Activated CD4-positive, alpha-beta T cell treated with anti-CD3 and anti-CD28 coated beads, Interleukin-2, amount 10 ng/mL, durations not matched to agents 24 days and 14 days (primary cell): ENCODE measurements at regions not wholly inside any gene's neighbourhood (a gene's known extent, or its start where the extent isn't known, plus 50 kb on each side); places are given as distances from the start of the nearest gene placed in this dataset.

Experiments
- DNase-seq: peaks from one replicate; pipeline ENCODE4 v3.0.0; 2022
- H3K27ac Mint-ChIP-seq: one replicate; pipeline ENCODE4 v1.8.0; 2022; ENCODE audit warnings: mild to moderate bottlenecking, mixed read lengths
- H3K27me3 Mint-ChIP-seq: one replicate; pipeline ENCODE4 v1.8.0; 2022; ENCODE audit warnings: mixed read lengths
- H3K36me3 Mint-ChIP-seq: one replicate; pipeline ENCODE4 v1.8.0; 2022; ENCODE audit warnings: low read depth, mild to moderate bottlenecking, mixed read lengths
- H3K4me1 Mint-ChIP-seq: one replicate; pipeline ENCODE4 v1.8.0; 2021; ENCODE audit warnings: mixed read lengths
- H3K4me3 Mint-ChIP-seq: one replicate; pipeline ENCODE4 v1.8.0; 2022; ENCODE audit warnings: mild to moderate bottlenecking, moderate library complexity, mixed read lengths
- H3K9me3 Mint-ChIP-seq: one replicate; pipeline ENCODE4 v1.8.0; 2021; ENCODE audit warnings: mixed read lengths
- intact Hi-C: fragments of 100-400 bp; cut with micrococcal nuclease; formaldehyde crosslinking; loops from one replicate; pipeline ENCODE4 v1.15.1; 2023

DNA sequence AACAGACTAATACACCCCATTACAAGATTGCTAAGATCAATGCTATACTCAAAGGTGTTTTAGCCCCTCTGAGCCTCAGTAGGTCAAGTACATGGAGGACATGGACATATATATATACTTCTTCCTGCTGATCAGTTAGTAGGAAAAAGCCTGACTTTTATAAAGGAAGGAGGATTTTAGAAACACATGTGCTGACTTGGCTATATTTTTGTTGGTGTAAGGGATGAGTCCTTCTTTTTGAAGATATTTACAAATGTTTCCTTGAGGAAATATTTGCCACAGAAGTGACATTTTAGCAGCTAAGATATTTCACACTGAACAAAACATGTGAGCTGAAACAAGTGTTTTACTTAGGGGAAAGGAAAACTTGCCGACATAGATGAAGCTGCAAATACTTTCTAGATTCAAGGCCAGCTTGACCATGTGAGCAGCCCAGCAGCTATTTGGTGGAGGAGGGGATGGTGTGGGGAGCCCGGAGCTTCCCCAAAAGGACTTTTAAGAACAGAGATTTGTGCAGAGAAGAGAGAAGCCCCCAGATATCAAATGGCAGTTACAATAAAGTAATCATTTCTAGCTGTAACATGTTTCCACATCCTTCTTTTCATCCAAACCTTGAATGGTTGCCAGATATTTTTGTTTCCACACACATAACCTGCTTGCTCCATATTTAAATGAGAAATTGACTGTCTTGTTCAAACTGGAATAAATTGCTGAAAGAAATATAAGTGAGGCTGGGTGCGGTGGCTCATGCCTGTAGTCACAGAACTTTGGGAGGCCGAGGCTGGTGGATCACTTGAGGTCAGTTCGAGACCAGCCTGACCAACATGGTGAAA, 111.7 kb upstream of the NR2F2 start:
- DNase-seq = no peak
- intact Hi-C loops = no loop called here

DNA sequence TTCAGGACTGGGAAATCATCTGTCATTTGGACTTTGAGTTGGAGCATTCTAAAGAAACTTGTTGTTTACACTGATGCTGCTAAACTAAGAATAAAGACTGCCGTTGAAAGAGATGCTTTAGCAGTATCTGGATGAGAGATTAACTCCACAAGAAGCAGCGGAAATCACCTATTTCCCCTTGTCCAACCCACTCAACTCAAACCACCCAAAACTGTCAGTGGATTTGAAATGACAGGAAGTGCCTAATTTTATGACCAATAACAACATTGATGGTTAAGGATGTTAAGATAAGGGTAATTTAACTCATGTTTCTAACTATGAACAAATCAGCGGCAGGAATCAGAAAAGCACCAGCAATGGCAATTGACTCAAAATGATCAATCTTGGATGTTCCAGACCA, 110.8 kb upstream of the NR2F2 start:
- DNase-seq = no peak
- intact Hi-C loops = no loop called here
- no peak overlapping the region for H3K4me3 Mint-ChIP-seq
- H3K27ac Mint-ChIP-seq = no peak overlapping the region
- H3K9me3 Mint-ChIP-seq = peaks cover 4% of the 10 kb centered on the region
- H3K27me3 Mint-ChIP-seq = no peaks in the 10 kb centered on the region
- no peaks in the 10 kb centered on the region for H3K4me1 Mint-ChIP-seq
- no peaks in the 10 kb centered on the region for H3K36me3 Mint-ChIP-seq

More for the DNA sequence above, 111.7 kb upstream of the NR2F2 start:
- no peak overlapping the region for H3K27ac Mint-ChIP-seq
- H3K9me3 Mint-ChIP-seq = peaks cover 4% of the 10 kb centered on the region
- H3K4me3 Mint-ChIP-seq = no peak overlapping the region
- H3K4me1 Mint-ChIP-seq = no peaks in the 10 kb centered on the region
- H3K27me3 Mint-ChIP-seq = no peaks in the 10 kb centered on the region
- H3K36me3 Mint-ChIP-seq = no peaks in the 10 kb centered on the region

DNA sequence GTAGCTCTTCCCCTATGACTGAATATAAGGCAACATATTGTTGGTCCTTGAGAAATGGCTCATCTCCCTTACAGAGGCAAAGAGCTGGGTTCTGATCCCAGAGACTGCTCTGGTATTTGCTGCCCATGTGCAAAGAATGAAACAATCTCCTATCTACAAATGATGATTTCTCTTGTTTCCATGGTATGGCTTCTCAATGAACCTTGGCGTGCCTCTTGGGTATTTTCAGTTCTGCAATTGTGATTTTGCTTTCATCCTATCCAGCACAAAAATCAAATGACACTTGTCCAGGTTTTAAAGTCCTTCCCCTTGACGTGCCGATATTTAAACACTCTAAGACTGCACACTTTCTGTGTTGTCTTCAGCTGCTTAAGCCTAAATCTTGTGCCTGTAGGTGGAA, 109.8 kb upstream of the NR2F2 start:
- no peak overlapping the region for H3K27ac Mint-ChIP-seq
- intact Hi-C loops = no loop called here
- DNase-seq = no peak
- peaks cover 4% of the 10 kb centered on the region for H3K9me3 Mint-ChIP-seq
- no peak overlapping the region for H3K4me3 Mint-ChIP-seq
- H3K36me3 Mint-ChIP-seq = no peaks in the 10 kb centered on the region
- no peaks in the 10 kb centered on the region for H3K4me1 Mint-ChIP-seq
- H3K27me3 Mint-ChIP-seq = no peaks in the 10 kb centered on the region

DNA sequence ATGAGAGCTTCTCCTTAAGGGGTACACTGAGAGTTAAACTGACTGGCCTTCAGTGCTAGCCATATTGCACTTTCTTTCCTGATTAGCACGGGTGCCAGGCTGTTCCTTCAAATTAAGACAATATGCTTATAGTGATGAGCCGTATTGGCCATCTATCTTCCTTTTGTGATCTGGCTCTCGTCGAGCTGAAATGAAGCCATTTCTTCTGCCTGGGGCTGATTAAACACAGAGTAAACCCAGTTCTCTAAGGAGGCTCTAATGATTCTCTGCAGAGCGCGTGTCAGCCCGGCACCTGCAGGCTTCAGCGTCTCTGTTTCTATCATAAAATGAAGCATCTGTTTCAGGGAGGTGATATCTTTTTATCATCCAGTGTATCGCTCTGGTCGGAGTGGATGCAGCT, 107.5 kb upstream of the NR2F2 start:
- H3K9me3 Mint-ChIP-seq = no peaks in the 10 kb centered on the region
- no peaks in the 10 kb centered on the region for H3K27me3 Mint-ChIP-seq
- DNase-seq = no peak
- intact Hi-C loops = no loop called here
- no peak overlapping the region for H3K4me3 Mint-ChIP-seq
- H3K27ac Mint-ChIP-seq = no peak overlapping the region
- no peaks in the 10 kb centered on the region for H3K4me1 Mint-ChIP-seq
- H3K36me3 Mint-ChIP-seq = no peaks in the 10 kb centered on the region

DNA sequence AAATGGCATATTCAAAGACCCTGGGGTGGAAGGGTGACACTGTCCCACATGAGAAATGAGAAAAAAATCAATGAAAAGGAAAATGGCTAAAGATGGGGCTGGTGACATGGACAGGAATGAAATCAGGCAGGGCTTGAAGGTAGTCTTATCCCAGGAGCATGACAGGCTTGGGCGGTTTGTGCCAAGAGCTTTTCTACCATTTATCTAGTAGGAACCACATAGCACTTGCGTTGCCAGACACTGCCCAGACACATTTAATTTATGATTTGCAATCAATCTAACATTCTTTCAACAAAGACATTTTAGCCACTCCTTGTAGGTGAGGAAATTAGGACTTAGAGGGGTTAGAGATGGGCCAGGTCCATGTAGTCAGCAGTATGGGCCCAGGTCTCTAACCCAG, 106.6 kb upstream of the NR2F2 start:
- H3K27ac Mint-ChIP-seq = no peak overlapping the region
- no peaks in the 10 kb centered on the region for H3K4me1 Mint-ChIP-seq
- DNase-seq = no peak
- no peaks in the 10 kb centered on the region for H3K27me3 Mint-ChIP-seq
- intact Hi-C loops = no loop called here
- H3K36me3 Mint-ChIP-seq = no peaks in the 10 kb centered on the region
- H3K4me3 Mint-ChIP-seq = no peak overlapping the region
- no peaks in the 10 kb centered on the region for H3K9me3 Mint-ChIP-seq

DNA sequence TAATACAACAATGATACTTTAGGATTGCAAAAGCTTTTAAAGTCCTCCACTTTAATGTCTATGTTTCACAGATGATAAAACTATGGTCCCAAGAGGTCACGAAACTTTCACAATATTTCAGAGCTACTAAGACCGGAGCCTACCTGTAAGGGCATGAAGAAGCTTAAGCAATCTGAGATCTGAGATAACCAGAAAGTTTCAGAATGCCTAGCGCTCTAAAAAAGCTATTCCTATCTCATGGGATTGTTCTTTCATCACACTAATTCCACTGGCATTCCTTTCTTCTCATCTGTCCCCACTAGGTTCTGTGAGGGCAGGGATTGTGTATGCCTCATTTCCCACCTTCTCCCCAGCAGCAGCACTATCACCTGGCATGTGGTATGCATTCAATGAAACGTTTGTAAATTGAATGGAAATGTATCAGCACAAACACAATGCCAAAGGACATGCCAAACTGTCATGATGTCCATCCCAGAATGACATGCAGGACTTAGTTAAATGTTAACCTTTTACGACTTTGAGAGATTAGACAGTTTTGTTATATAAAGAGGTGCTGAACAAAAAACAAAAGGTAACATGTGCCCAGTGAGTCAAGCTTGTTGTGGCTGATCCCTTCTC, 104.7 kb upstream of the NR2F2 start:
- Mint-ChIP-seq H3K36me3 (no peaks in the 10 kb centered on the region), H3K4me3 (no peak overlapping the region), H3K9me3 (no peaks in the 10 kb centered on the region), H3K27ac (no peak overlapping the region), H3K4me1 (no peaks in the 10 kb centered on the region), H3K27me3 (no peaks in the 10 kb centered on the region)
- DNase-seq = no peak
- intact Hi-C loops = no loop called here

DNA sequence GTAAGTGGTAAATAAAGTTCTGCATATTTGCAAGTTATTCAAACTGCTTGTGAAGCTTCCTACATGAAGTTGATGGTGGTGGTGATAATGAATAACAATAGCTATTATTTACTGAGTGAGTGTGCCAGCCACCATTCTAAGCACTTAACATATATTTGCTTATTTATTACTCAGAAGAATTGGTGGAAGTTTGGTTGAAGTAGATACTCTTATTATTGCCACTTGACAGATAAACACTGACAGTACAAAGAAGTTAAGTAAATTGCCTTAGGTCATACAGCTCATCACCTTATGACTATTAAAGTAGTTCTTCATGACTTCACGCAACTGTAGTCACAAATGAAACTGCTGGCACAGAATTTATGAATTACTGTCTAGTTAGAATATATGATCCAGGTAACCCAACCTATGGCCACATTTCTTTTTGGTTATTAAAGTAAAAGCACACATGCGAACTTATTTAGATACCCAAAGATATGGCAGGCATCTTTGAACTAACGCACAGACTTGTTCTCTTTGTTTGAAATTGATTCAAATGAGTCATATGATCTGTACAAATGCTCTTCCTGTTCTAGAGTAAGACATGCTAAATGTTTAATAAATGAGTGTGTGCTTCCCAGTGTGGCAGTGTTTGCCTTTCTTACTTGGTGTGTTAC, 99.8 kb upstream of the NR2F2 start:
- H3K4me1 Mint-ChIP-seq = no peaks in the 10 kb centered on the region
- H3K9me3 Mint-ChIP-seq = no peaks in the 10 kb centered on the region
- intact Hi-C loops = no loop called here
- no peak overlapping the region for H3K27ac Mint-ChIP-seq
- no peaks in the 10 kb centered on the region for H3K27me3 Mint-ChIP-seq
- no peaks in the 10 kb centered on the region for H3K36me3 Mint-ChIP-seq
- H3K4me3 Mint-ChIP-seq = no peak overlapping the region
- no peak for DNase-seq

DNA sequence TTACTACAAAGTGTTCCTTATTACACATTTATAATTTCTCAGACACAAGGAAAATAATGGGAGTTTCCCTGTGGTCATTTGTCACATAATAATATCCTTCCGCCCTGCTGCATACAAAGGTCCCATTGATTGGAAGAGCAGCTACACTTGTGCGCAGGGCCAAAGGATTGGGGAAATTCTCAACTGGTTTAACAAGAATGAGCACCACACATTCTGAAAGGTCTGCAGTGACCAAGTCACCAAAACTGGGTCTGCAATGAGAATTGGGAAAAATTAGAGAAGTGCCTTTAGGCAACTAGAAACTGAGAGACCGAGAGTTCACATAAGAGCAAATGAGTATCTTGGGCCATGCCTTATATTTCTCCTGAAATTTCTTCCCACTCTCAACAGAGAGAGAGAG, 98.2 kb upstream of the NR2F2 start:
- intact Hi-C loops = no loop called here
- Mint-ChIP-seq H3K27ac (no peak overlapping the region), H3K27me3 (no peaks in the 10 kb centered on the region)

DNA sequence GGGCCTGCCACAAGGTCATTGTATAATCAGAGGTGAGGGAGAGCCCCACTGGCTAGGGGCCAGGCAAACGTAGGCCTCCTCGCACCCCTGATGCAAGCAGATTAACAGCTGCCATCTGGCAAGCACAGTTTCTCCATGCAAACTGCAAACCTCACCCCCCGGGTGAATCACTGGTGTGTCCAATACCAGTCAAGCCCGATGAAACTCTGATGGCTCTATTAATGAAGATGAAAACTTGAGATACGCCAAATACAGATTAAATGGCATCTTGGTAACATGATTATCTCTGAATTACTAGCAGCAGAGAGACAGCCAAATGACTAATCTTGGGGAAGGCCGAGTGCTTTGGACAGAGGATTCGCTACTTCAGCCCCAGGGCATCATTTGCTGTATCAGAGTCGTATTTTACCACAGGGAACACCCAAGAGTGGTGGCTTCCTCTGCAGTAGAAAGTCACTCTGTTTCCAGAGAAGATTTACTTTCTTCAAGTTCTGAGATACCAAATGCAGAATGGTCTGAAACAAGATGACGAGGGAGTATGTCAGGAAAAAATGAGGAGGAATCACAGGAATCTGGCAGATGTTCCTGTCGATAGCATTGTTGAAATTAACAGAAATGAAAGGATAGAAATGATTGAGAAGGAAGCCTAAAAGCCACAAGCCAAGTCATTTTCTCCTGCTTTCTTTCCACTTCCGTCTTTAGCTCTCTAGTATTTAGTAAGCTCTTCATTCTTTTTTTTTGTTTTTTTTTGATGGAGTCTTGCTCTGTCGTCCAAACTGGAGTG, 96.2 kb upstream of the NR2F2 start:
- no peaks in the 10 kb centered on the region for H3K4me1 Mint-ChIP-seq
- H3K9me3 Mint-ChIP-seq = no peaks in the 10 kb centered on the region
- H3K27ac Mint-ChIP-seq = no peak overlapping the region
- H3K4me3 Mint-ChIP-seq = no peak overlapping the region
- intact Hi-C loops = no loop called here
- no peak for DNase-seq
- no peaks in the 10 kb centered on the region for H3K36me3 Mint-ChIP-seq
- H3K27me3 Mint-ChIP-seq = no peaks in the 10 kb centered on the region

More for the DNA sequence above, 98.2 kb upstream of the NR2F2 start:
- Mint-ChIP-seq H3K4me3 (no peak overlapping the region), H3K9me3 (no peaks in the 10 kb centered on the region), H3K4me1 (no peaks in the 10 kb centered on the region), H3K36me3 (no peaks in the 10 kb centered on the region)
- no peak for DNase-seq

DNA sequence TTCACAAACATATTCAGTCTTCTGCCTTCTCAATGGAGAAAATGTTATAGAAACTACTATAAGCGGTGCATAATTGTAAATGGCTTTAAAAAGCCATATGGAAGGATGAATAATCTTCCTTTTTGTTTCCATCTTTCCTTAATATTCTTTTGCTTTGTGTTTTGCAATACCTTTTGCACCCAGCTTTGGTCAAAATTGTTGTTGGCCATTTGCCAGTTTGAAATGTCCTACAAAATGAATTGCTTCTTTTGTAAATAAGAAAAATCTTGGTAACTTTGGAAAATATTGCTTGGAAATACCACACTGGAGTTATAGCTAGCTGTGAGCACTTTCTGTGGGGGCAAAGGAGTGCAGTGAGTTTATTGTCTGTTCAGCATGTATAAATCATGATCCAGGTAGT, 93.5 kb upstream of the NR2F2 start:
- no peaks in the 10 kb centered on the region for H3K9me3 Mint-ChIP-seq
- no peaks in the 10 kb centered on the region for H3K36me3 Mint-ChIP-seq
- H3K27me3 Mint-ChIP-seq = no peaks in the 10 kb centered on the region
- no peak for DNase-seq
- H3K4me3 Mint-ChIP-seq = no peak overlapping the region
- H3K27ac Mint-ChIP-seq = no peak overlapping the region
- no peaks in the 10 kb centered on the region for H3K4me1 Mint-ChIP-seq
- intact Hi-C loops = no loop called here

DNA sequence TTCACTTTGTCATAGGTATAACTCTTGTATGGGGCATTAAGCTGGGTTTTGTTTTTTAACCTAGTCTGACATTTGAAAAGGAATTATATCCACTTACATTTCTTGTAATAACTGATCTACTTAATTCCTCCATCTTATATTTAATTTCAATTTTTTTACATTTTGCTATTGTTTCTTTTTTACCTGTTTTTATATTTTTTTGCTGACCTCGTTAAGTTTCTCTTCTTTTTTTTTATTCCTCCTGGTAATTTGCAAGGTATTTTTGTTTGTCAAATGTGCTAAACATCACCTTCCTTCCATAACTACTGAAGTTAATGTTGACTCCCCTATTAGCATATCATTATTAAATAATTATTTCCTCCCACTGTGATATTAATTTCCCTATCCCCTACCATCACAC, 87.7 kb upstream of the NR2F2 start:
- Mint-ChIP-seq H3K4me3 (no peak overlapping the region), H3K4me1 (no peaks in the 10 kb centered on the region), H3K9me3 (peaks cover 4% of the 10 kb centered on the region), H3K36me3 (no peaks in the 10 kb centered on the region), H3K27ac (no peak overlapping the region), H3K27me3 (no peaks in the 10 kb centered on the region)
- intact Hi-C loops = no loop called here
- no peak for DNase-seq

DNA sequence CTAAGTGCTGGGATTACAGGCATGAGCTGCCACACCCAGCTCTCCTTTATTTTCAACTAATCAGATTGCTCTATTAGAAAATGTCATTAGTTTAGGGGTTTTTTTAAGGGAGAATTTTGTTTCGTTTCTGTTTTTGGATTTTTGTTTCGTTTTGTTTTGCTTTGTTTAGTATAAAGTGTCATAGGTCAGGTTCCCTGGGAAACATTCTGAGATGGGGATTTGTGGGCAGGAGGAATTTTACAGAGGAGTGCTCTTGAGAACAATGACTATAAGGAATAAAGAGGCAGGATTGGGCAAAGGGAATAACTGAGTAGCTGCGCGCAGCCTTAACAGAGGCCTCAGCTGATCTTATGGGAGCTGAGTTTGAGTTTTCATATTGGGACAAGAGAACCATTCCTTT, 86.8 kb upstream of the NR2F2 start:
- DNase-seq = no peak
- Mint-ChIP-seq H3K36me3 (no peaks in the 10 kb centered on the region), H3K4me3 (no peak overlapping the region), H3K27ac (no peak overlapping the region), H3K27me3 (no peaks in the 10 kb centered on the region), H3K9me3 (peaks cover 4% of the 10 kb centered on the region), H3K4me1 (no peaks in the 10 kb centered on the region)
- intact Hi-C loops = no loop called here

DNA sequence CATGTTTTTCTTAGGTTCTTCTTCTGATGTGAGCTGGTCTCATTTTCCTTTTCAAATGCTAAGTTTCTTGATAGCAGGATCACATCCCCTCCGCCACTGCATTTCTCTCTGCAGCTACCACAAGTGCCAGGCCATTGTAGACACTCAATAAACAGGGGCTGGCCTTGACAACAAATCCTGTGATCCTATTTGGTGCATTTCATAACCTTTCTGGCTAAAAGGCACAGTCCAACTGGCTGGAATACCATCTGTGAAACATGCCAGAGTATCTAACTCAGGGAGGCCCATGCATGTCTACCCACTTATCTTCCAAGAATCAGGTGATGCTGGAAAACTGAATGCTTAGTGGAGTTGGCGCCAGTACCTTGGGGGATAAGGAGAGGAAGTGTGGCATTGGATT, 85.2 kb upstream of the NR2F2 start:
- no peaks in the 10 kb centered on the region for H3K4me1 Mint-ChIP-seq
- no peak for DNase-seq
- no peaks in the 10 kb centered on the region for H3K27me3 Mint-ChIP-seq
- no peak overlapping the region for H3K27ac Mint-ChIP-seq
- no peaks in the 10 kb centered on the region for H3K36me3 Mint-ChIP-seq
- H3K4me3 Mint-ChIP-seq = no peak overlapping the region
- intact Hi-C loops = no loop called here
- H3K9me3 Mint-ChIP-seq = peaks cover 4% of the 10 kb centered on the region

DNA sequence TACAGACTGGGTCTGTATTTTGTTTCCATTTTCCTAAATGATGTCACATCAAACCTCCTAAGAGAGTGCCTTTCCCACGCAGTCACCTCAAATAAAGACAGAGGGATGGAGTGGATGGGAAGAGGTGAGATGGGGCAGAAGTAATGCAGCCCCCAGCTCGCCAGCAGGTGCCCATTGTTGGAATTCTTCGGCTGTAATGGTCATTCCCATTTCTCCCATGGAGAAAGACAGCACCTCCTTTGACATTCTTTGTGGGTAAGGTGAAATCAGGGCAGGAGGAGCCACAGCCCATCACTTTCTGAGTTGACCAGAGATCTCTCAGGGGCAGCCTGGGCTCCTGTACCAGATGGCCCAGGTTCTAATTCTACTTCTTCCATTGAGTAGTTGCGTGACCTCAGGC, 84.4 kb upstream of the NR2F2 start:
- no peaks in the 10 kb centered on the region for H3K36me3 Mint-ChIP-seq
- no peaks in the 10 kb centered on the region for H3K4me1 Mint-ChIP-seq
- intact Hi-C loops = no loop called here
- H3K27me3 Mint-ChIP-seq = no peaks in the 10 kb centered on the region
- no peak overlapping the region for H3K4me3 Mint-ChIP-seq
- H3K27ac Mint-ChIP-seq = no peak overlapping the region
- DNase-seq = no peak
- H3K9me3 Mint-ChIP-seq = peaks cover 4% of the 10 kb centered on the region
